ENCODE measurements at regions not wholly inside any gene's neighbourhood (a gene's known extent, or its start where the extent isn't known, plus 50 kb on each side); places are given as distances from the start of the nearest gene placed in this dataset.

- Histone ChIP-seq H3K4me3 (ENCODE audit: low read depth, low read length) (no peak overlapping the region), H3K27me3 (ENCODE audit: control insufficient read depth, insufficient read depth, low read length) (no peaks in the 10 kb centered on the region), H3K36me3 (ENCODE audit: control insufficient read depth, insufficient read depth, low read length) (no peaks in the 10 kb centered on the region)
- ChIA-PET CTCF (no interaction called here), POLR2A (no interaction called here)
- DNase-seq (ENCODE audit: low read depth), result no peak
- no peak for TF ChIP-seq CTCF (IDR thresholded peaks at IDR 0.05; ENCODE audit: insufficient read depth, low read depth, low read length)
These were observed 264.1 kb downstream of the GASK1B start for GRCh38 chr4:157908691-157909090.

GRCh38 chr4:157908031-157908430 lies 264.8 kb downstream of the GASK1B start:
- Histone ChIP-seq H3K4me3 (ENCODE audit: low read depth, low read length) (no peak overlapping the region), H3K27me3 (ENCODE audit: control insufficient read depth, insufficient read depth, low read length) (no peaks in the 10 kb centered on the region), H3K36me3 (ENCODE audit: control insufficient read depth, insufficient read depth, low read length) (no peaks in the 10 kb centered on the region)
- no peak for TF ChIP-seq CTCF (IDR thresholded peaks at IDR 0.05; ENCODE audit: insufficient read depth, low read depth, low read length)
- CTCF ChIA-PET, result no interaction called here
- POLR2A ChIA-PET, result no interaction called here
- no peak for DNase-seq (ENCODE audit: low read depth)

- CTCF ChIA-PET, result no interaction called here
- DNase-seq (ENCODE audit: low read depth), result no peak
- H3K4me3 ChIP-seq (ENCODE audit: low read depth, low read length), result no peak overlapping the region
- no peaks in the 10 kb centered on the region for H3K36me3 ChIP-seq (ENCODE audit: control insufficient read depth, insufficient read depth, low read length)
- no peaks in the 10 kb centered on the region for H3K27me3 ChIP-seq (ENCODE audit: control insufficient read depth, insufficient read depth, low read length)
- POLR2A ChIA-PET, result no interaction called here
- no peak for TF ChIP-seq CTCF (IDR thresholded peaks at IDR 0.05; ENCODE audit: insufficient read depth, low read depth, low read length)
These were observed 265.4 kb downstream of the GASK1B start for GRCh38 chr4:157907226-157907946.

GRCh38 chr4:157898836-157899605 lies 273.8 kb downstream of the GASK1B start:
- no peak for DNase-seq (ENCODE audit: low read depth)
- CTCF ChIA-PET, result no interaction called here
- no peak overlapping the region for H3K4me3 ChIP-seq (ENCODE audit: low read depth, low read length)
- TF ChIP-seq CTCF (IDR thresholded peaks at IDR 0.05; ENCODE audit: insufficient read depth, low read depth, low read length), result no peak
- H3K27me3 ChIP-seq (ENCODE audit: control insufficient read depth, insufficient read depth, low read length), result no peaks in the 10 kb centered on the region
- POLR2A ChIA-PET, result no interaction called here
- H3K36me3 ChIP-seq (ENCODE audit: control insufficient read depth, insufficient read depth, low read length), result no peaks in the 10 kb centered on the region

GRCh38 chr4:157897855-157898370 lies 274.9 kb downstream of the GASK1B start:
- TF ChIP-seq CTCF (IDR thresholded peaks at IDR 0.05; ENCODE audit: insufficient read depth, low read depth, low read length), result no peak
- no peak for DNase-seq (ENCODE audit: low read depth)
- ChIA-PET CTCF (interaction anchor here (1.5 kb wide), 1 partner anchor 296 kb away, joined by 5 read pairs; no protein-coding TSS in a partner anchor), POLR2A (no interaction called here)
- Histone ChIP-seq H3K36me3 (ENCODE audit: control insufficient read depth, insufficient read depth, low read length) (no peaks in the 10 kb centered on the region), H3K4me3 (ENCODE audit: low read depth, low read length) (no peak overlapping the region), H3K27me3 (ENCODE audit: control insufficient read depth, insufficient read depth, low read length) (no peaks in the 10 kb centered on the region)

Data from BJ (cell line).